Activated CD4-positive, CD25-positive, alpha-beta regulatory T cell (primary cell): ENCODE measurements at regions not wholly inside any gene's neighbourhood (a gene's known extent, or its start where the extent isn't known, plus 50 kb on each side); places are given as distances from the start of the nearest gene placed in this dataset.
A peak's percentile ranks its signal among the peaks of the same experiment; 100 is the strongest.
"Not testable (repeated sequence)": the region's sequence is repeated elsewhere in the genome, so short reads cannot be mapped to it uniquely, and the experiment has no call there.

Experiments
- DNase-seq, 4 experiments: peaks; one replicate each; lab custom pipeline; 2025; lab: John Stamatoyannopoulos, UW

- no peak for DNase-seq
Observed at GRCh38 chr11:45385423-45385822, 99.3 kb upstream of the SYT13 start.

- DNase-seq: no peak
Observed at GRCh38 chr11:45384711-45385241, 98.6 kb upstream of the SYT13 start.

- no peak for DNase-seq
Observed at GRCh38 chr11:45384016-45384415, 97.9 kb upstream of the SYT13 start.

GRCh38 chr11:45383224-45383623 lies 97.1 kb upstream of the SYT13 start:
- DNase-seq: no peak

- no peak for DNase-seq
Observed at GRCh38 chr11:45382133-45382878, 96.2 kb upstream of the SYT13 start.

DNA sequence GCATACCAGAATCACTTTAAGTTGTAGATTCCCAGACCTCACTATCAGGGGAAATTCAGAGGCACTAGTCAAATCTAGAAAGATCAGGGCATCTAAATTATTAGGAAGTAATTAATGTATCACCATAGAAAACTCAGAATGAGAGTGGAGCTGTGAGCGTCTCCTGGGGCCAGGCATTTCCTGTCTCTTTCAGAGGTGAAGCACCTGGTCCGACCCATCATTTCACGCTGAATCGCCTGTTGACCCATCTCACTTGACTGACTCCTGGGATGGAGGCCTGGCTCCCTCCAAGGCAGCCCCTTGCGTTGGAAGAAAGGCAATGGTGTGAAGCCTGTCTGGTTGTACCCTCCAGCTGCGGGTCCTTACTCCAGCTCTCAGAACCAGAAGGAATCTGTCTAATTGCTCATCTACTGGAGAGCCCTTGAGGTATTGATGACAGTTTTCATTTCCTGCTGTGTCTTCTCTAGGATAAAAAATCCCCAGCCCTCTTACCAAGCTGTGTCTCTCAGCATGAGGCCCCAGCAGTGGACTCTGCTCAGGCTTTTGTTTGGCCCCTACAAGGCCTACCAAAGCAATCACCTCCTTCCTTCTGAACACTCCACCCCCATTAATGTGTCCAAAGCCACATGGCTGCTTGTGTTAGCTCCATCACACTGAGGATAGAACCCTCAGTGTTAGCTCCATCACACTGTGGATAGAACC lies 93.2 kb upstream of the SYT13 start:
- no peak for DNase-seq

- no peak for DNase-seq
Observed at GRCh38 chr11:45378516-45378915, 92.4 kb upstream of the SYT13 start.

DNA sequence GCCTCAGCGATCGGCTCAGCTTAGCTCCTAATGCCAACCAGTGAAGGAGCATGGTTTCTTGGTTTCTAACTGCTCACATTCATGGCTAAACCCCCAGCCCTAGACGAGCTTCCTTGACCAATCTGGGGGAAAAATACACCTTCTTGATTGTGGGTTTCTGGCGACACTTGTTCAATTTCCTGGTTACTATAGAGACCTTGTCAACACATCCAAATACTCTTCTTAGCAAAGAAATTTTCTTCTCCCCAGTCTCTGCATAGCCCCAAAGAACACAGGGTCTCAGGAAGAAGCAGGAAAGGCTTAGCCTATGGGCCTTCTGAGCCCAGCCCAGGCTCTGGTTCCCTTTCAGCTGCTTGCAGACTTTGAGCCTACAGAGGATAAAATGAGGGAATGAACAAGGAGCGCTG lies 88.5 kb upstream of the SYT13 start:
- DNase-seq: no peak

- DNase-seq: no peak
Observed at GRCh38 chr11:45374130-45374529, 88.0 kb upstream of the SYT13 start.

DNA sequence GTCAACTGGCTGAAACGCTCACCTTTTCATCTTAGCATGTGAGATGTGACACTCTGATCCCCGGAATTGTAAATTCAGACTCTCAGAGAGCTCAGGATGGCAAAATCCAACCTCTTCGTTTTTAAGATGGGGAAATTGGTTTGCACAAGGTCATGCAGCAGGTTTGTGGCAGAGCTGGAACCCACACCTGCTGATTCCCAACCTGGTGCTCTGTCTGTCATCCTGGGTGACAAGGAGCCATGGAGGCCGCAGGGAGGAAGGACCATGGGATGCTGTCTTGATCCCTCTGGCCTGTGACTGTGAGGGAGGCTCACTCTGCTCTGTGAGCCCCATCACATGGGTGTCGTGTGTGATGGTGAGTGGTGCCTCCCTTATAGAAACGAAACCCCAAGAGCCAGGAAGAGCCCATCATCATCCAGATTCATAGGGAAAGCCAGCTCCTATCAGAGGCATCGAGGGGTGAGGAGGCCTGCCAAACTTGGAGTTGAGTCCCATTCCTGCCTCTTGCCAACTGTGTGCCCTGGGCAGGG lies 87.4 kb upstream of the SYT13 start:
- DNase-seq: no peak

- not testable (repeated sequence) for DNase-seq
Observed at GRCh38 chr11:45372414-45372813, 86.3 kb upstream of the SYT13 start.

GRCh38 chr11:45371251-45372115 lies 85.3 kb upstream of the SYT13 start:
- peak in 3 of 4 experiments; percentile 8 to 15 (median 9) for DNase-seq

DNA sequence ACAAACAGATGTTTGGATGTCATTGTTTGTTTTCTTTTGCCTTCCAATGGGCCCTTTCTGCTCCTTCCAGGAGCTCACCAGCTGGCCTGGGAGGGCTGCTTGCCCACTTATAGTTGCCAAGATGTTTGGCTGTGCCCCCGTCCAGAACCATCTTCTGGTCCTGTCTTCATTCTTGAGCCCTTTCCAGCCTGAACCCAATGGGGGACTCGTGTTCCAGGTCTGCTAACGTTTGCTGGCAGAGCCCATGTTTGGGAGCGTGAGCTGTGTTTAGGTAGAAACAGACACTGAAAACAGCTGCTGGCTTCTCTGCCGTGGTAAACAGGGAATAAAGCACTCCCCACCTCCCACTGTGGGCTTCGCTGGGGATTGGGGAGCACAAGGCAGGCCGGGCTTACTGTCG lies 83.2 kb upstream of the SYT13 start:
- no peak for DNase-seq

GRCh38 chr11:45368697-45369096 lies 82.6 kb upstream of the SYT13 start:
- DNase-seq: no peak

DNA sequence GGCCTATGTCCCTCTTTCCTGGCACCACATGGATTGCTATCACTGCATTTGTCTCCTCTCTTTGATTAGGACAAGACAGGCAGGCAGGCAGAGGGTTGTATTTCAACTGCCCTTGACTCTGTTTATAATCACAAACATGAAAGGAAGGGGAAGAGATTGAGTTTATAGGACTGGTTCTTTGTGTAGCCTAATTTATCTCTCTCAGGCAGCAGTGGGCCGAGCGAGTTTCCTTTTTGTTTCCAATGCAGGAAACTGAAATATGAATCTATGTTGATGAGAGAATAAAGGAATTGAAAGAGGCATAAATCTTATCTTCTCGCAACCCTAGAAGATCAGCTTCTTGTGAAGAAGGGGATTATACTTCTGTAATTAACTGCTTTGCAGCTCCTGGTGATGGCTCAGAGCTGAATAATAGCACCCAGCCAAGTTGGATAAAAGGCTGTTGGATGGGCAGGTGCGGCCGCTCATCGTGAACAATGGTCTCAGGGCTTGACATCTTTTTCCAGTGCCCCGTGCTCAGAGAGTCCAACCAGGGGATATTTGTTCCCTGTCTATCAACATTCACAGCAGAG lies 80.6 kb upstream of the SYT13 start:
- no peak for DNase-seq

DNA sequence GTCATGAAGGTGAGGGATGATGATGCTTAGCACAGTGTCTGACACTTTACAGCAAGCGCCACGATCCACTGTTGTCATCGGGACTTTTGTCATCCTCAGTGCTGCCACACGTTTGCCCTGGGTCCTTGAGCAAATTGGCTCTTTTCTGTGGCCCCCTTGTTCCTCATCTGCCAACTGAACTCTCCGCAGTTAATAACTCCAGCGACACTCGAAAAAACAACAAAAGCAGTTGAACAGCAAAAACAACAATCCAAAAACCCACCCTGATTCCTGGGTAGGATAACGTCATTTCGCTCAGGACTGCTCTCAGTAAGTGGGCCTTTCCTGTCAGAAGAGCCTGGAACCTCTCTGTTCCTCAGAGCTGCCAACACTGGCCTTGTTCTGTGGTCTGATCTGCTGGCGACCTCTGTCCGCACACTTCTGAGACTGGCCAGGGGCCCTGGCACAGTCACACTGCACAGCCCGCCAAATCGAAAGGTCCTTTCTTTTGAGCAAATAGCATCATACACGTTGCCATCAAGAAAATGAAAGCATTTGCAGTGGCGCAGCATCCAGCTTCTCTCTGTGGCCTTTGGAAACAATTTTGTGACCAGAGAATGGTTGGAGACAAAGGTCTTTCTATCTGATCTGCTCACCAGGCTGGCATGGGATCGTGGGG lies 79.9 kb upstream of the SYT13 start:
- DNase-seq: no peak

DNA sequence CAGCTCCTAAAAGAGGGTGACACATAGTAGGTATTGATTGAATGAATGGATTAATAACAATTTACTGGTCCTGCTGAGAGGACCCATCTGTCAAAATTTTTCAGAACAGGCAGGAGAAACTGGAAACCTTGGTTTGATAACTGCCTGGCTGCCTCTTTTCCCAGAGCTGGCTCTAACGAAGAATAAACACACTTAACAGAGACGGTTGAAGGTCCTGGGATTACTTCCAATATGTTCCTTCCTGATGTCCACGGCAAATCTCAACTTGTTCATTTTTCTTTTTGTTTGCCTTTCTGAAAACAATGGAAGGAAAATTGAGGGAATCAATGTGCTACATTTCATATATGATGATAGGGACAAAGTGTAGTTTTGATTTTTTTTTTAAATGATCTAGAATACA lies 76.5 kb upstream of the SYT13 start:
- DNase-seq: no peak

DNA sequence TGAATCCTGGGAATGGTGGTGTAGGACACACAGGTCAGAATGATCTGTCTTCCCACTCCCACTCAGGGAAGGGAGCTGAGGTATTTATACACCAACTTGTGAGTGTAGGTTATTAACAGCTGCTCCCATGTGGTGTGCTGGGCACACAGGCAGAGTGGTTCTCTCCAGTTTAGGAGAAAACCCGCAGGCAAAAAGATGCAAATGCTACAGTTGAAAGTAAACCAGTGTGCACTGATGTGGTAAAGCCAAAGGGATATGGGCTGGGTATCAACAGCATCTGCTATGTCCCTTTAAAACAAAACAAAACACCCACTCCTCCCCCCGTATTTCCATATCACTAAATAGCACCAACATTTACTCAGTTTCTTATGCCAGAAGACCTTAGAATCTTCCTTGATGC lies 75.4 kb upstream of the SYT13 start:
- DNase-seq: no peak

DNA sequence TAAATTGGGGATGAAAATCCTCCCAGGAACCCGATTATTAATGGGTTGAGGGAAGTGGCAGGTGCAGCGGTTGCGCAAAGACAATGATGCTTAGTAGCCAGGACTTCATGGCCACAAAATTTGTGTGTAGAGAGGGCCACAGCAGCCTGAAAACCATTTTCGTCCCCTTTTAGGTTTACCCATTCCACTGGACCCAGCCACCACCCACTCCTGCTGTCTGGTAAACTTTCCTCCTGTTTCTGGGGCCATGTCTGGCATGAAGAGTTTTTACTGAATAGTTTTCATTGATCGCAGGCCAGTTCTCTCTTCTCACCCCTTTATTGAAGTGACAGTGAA lies 69.5 kb upstream of the SYT13 start:
- DNase-seq: no peak

DNA sequence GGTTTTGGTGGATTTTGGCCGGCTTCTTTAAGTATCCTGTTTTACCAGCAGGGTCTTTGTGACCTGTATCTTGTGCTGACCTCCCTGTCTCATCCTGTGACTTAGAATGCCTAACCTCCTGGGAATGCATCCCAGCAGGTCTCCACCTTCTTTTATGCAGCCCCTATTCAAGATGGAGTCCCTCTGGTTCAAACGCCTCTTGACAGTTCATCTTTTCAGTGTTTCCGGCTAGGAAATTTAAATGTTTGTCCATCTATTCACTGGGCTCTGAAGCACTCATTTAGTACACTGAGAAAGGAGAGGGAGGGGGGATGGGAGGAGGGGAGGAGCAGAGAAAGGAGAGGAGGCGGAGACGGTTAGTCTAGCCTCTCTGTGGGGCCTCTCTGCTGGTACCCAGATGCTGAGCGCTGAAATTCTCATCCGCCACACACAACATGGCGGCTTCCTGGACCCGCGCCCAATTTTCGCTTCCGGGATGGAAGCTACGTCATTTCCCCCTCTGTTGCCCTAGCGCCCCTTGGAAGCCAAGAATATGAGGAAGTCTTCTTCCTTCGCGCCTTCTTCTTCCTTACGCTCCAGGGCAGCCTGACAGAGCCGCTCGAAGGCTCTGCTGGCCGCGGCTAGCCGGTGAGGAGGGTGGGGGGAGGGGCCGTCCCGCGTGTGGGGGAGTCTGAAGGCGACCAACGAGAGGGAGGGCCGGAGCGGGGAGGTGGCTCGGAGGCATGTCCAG lies 69.0 kb upstream of the SYT13 start:
- peak; percentile 70 to 71 (median 70) for DNase-seq

DNA sequence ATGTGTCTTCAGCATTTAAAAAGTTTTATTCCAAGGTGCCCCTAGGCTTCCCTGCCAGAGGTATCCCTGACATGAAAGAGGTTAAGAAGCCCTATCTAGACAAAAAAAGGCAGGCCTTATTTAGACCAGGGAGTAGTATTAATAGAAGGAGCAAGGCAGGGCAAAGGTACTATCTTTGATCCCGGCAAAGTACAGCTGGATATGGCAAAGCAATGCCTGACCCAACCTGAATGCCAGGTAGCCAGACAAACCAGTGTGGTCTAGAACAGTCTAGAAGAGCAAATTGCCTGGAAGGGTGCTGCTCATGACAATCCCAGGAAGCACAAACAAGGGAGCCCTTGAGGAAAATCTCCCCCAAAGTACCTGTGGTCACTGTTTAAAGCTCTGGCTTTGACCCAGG lies 62.6 kb upstream of the SYT13 start:
- DNase-seq: no peak
